ENCODE measurements at regions not wholly inside any gene's neighbourhood (a gene's known extent, or its start where the extent isn't known, plus 50 kb on each side); places are given as distances from the start of the nearest gene placed in this dataset.

DNA sequence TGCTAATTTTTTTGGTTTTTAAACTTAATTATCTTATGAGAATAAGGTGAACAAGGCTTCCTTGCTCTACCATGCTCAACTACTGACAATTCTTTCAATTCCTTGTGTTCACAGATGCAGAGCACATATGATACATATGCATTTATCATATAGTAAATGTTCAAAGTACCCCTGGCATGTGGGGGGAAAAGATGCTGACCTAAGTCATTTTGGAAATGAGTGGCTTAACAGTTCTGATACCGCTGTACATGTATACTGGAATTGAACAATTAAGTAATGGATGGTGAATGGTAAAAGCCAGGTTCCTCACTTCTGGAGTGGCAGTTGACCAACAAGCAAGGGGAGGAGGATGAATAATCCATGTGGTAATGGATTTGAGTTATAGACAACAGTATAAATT, 149.6 kb downstream of the NAF1 start:
- no peak for DNase-seq (ENCODE audit: low read depth)
- H3K4me3 ChIP-seq (ENCODE audit: low read depth, low read length) = no peak overlapping the region
- TF ChIP-seq, protein P1, sequence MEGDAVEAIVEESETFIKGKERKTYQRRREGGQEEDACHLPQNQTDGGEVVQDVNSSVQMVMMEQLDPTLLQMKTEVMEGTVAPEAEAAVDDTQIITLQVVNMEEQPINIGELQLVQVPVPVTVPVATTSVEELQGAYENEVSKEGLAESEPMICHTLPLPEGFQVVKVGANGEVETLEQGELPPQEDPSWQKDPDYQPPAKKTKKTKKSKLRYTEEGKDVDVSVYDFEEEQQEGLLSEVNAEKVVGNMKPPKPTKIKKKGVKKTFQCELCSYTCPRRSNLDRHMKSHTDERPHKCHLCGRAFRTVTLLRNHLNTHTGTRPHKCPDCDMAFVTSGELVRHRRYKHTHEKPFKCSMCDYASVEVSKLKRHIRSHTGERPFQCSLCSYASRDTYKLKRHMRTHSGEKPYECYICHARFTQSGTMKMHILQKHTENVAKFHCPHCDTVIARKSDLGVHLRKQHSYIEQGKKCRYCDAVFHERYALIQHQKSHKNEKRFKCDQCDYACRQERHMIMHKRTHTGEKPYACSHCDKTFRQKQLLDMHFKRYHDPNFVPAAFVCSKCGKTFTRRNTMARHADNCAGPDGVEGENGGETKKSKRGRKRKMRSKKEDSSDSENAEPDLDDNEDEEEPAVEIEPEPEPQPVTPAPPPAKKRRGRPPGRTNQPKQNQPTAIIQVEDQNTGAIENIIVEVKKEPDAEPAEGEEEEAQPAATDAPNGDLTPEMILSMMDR (IDR thresholded peaks at IDR 0.05; ENCODE audit: control insufficient read depth, extremely low read depth, insufficient read depth) = no peak

DNA sequence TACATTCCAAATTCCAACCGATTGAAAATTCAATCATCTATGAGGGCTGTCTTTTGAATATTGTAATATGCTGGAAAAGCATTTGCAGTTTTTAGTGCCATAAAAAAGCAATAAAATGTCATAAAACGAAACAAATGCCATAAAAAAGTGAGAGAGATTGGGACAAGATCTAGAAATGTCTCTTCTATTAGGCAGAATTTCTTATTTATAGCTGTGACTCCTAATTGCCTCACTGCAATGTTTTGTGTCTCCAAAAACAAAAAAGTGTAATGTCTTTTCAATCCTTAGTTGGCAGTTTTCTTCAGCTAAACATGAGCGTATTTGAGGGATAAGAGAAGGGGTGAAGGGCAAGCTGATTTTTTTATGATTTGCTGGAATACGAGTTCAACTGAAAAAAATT, 153.9 kb downstream of the NAF1 start:
- no peak for DNase-seq (ENCODE audit: low read depth)
- no peak overlapping the region for H3K4me3 ChIP-seq (ENCODE audit: low read depth, low read length)
- TF ChIP-seq, protein P1 (IDR thresholded peaks at IDR 0.05; ENCODE audit: control insufficient read depth, extremely low read depth, insufficient read depth) = no peak

DNA sequence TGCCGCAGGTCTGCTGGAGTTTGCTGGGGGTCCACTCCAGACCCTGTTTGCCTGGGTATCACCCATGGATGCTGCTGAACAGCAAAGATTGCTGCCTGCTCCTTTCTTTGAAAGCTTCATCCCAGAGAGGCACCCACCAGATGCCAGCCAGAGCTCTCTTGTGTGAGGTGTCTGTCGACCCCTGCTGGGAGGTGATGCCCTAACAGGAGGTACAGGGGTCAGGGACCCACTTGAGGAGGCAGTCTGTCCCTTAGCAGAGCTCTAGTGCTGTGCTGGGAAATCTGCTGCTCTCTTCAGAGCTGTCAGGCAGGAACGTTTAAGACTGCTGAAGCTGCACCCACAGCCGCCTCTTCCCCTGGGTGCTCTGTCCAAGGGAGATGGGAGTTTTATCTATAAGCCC, 162.7 kb downstream of the NAF1 start:
- no peak overlapping the region for H3K4me3 ChIP-seq (ENCODE audit: low read depth, low read length)
- TF ChIP-seq, protein P1 (IDR thresholded peaks at IDR 0.05; ENCODE audit: control insufficient read depth, extremely low read depth, insufficient read depth) = no peak
- no peak for DNase-seq (ENCODE audit: low read depth)

DNA sequence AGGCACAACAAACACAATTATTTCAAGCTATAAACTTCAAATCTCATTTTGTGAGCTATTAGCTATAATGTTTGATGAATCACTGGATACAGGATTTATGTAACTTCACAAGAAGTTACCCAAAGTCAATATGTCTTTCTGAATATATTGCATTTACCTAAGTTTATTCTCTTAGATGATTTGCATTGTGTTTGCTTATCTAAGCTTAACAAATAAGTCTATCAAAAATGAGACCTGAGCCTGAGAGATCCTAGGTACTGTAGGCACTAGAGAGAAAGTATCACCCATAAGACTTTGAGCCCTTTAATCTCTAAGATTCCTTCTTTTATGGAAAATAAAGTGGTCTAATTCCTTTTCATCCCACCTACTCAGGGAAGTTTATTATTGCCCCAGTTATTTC, 178.2 kb downstream of the NAF1 start:
- TF ChIP-seq, protein P1 (IDR thresholded peaks at IDR 0.05; ENCODE audit: control insufficient read depth, extremely low read depth, insufficient read depth) = no peak

DNA sequence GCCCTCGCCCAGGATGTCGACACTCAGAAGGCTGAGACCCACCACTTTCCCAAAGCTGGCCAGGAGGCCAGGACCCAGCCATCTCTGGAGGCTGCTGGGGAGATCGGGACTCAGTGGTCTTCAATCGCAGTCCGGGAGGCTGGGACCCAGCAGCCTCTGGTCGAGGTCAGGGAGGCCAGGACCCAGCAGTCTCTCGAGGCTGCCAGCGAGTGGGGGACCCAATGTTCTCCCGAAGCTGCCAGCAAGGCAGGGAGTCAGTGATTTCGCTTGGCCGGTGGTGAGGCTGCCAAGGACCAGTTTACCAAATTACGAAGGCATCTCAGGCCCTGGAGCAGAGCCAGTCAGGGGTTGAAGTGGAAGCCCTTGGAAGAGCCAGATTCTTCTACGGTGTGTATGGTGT, 181.6 kb downstream of the NAF1 start:
- TF ChIP-seq, protein P1 (IDR thresholded peaks at IDR 0.05; ENCODE audit: control insufficient read depth, extremely low read depth, insufficient read depth) = no peak
- no peak overlapping the region for H3K4me3 ChIP-seq (ENCODE audit: low read depth, low read length)
- no peak for DNase-seq (ENCODE audit: low read depth)

More for the DNA sequence above, 178.2 kb downstream of the NAF1 start:
- no peak for DNase-seq (ENCODE audit: low read depth)
- H3K4me3 ChIP-seq (ENCODE audit: low read depth, low read length) = no peak overlapping the region

DNA sequence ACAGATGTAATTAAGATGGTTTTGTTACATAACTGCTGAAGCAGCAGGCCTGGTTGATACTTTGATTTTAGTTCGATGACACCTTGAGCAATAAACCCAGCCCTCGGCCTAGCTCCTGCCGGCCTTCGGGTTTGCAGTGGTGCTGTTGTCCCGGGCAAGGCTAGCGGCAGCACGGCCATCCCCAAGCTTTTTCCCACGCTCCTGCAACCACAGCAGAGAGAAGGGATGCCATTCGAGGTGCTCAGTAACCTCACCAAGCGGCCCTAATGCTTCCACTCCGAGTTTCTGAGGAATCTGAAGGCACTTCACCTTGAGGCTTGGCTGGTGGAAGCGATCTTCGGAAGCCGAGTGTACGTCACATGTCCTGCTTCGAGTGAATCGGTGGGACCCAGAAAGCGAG, 182.1 kb downstream of the NAF1 start:
- TF ChIP-seq, protein P1 (IDR thresholded peaks at IDR 0.05; ENCODE audit: control insufficient read depth, extremely low read depth, insufficient read depth) = no peak
- no peak overlapping the region for H3K4me3 ChIP-seq (ENCODE audit: low read depth, low read length)
- DNase-seq (ENCODE audit: low read depth) = no peak

DNA sequence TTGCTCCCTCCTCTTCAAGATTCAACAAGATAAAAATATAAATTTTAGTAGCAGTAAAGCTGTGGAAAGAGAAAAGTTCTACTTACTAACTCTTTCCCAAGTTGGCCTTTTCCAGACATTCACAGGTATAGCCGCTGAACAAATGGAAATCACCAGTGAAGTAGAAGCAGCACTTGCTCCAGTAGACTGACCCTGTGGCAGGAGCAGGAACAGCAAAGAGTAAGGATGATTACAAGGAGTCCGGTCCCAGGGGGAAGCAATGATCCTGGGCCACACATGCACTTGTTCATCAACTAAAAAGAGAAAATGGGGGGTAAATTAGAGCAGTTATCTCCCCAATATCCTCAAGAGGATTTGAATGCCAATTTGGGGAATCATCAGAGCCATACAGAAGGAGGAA, 184.9 kb downstream of the NAF1 start:
- no peak overlapping the region for H3K4me3 ChIP-seq (ENCODE audit: low read depth, low read length)
- TF ChIP-seq, protein P1 (IDR thresholded peaks at IDR 0.05; ENCODE audit: control insufficient read depth, extremely low read depth, insufficient read depth) = no peak
- DNase-seq (ENCODE audit: low read depth) = no peak
